A549 (cell line): ENCODE measurements at regions not wholly inside any gene's neighbourhood (a gene's known extent, or its start where the extent isn't known, plus 50 kb on each side); places are given as distances from the start of the nearest gene placed in this dataset.

Source experiments
- ATAC-seq, 2 experiments: fragments of 200-7000 bp in 1 of 2; fragments of >200 bp in 1 of 2; cut with Nextera tagmentation in 1 of 2; cut with Tn5 transposase in 1 of 2; 3 replicates each; pipeline versions ENCODE4 v1.8.0 to v1.9.1; 2018 to 2020; ENCODE audit warnings: mild to moderate bottlenecking in 1 of 2, moderate library complexity in 1 of 2
- CTCF ChIA-PET: fragments of 300-600 bp; sonication (Branson Sonifier 250); formaldehyde crosslinking; extraction: SDS; loops from one replicate; lab custom pipeline; 2021; ENCODE audit warnings: antibody characterized with exemption, inconsistent platforms; lab: Yijun Ruan, JAX
- POLR2A ChIA-PET: fragments of 350-600 bp; formaldehyde crosslinking; extraction: SDS; loops from one replicate; lab custom pipeline; 2021; ENCODE audit warnings: antibody characterized with exemption, inconsistent platforms; lab: Yijun Ruan, JAX
- DNase-seq, 2 experiments: peaks; one replicate each; pipeline versions ENCODE4 v3.0.0 to v3.0.0-alpha.2; 2011 to 2016; ENCODE audit warnings: low read depth in 1 of 2, low spot score in 1 of 2
- FAIRE-seq: peaks from 2 replicates; lab custom pipeline; 2011; peaks lifted over from hg19 to GRCh38; lab: Jason Lieb, UNC
- H3K27ac ChIP-seq, 2 experiments: fragments of >200 bp; sonication (Bioruptor Twin); formaldehyde crosslinking; 3 replicates each; pipeline ENCODE4 v1.5.1; 2016 to 2017
- H3K4me1 ChIP-seq: fragments of >200 bp; sonication (Bioruptor Twin); formaldehyde crosslinking; 3 replicates; pipeline ENCODE4 v1.6.1; 2016
- H3K4me2 ChIP-seq: fragments of >200 bp; sonication (Bioruptor Twin); formaldehyde crosslinking; 3 replicates; pipeline ENCODE4 v1.6.1; 2016
- H3K4me3 ChIP-seq: fragments of >200 bp; sonication (Bioruptor Twin); formaldehyde crosslinking; 3 replicates; pipeline ENCODE4 v1.5.1; 2016
- H3K9me3 ChIP-seq: fragments of >200 bp; sonication (Bioruptor Twin); formaldehyde crosslinking; 3 replicates; pipeline ENCODE4 v1.6.1; 2016
- ATOH8 ChIP-seq: fragments of 250-450 bp; sonication (Bioruptor Pico); IDR thresholded peaks from 2 replicates; pipeline ENCODE4 v1.5.0; 2020; ENCODE audit warnings: low read depth, mild to moderate bottlenecking, moderate library complexity
- CBX8 ChIP-seq: fragments of 200-600 bp; sonication (generic); IDR thresholded peaks from 2 replicates; pipeline ENCODE4 v1.6.1; 2016
- CHD2 ChIP-seq: fragments of 150-350 bp; IDR thresholded peaks from 2 replicates; pipeline ENCODE4 v1.6.1; 2014; ENCODE audit warnings: low read length; ENCODE audit not compliant: partially characterized antibody
- HES2 ChIP-seq: fragments of >200 bp; sonication (Bioruptor Twin); formaldehyde crosslinking; IDR thresholded peaks from 2 replicates; pipeline ENCODE4 v1.6.1; 2016
- HOXA7 ChIP-seq: fragments of 250-450 bp; sonication (Bioruptor Pico); IDR thresholded peaks from 2 replicates; pipeline ENCODE4 v1.5.0; 2020; ENCODE audit warnings: mild to moderate bottlenecking, moderate library complexity
- KDM5A ChIP-seq: fragments of 200-600 bp; sonication (generic); IDR thresholded peaks from 2 replicates; pipeline ENCODE4 v1.6.1; 2016; ENCODE audit warnings: antibody characterized with exemption, mild to moderate bottlenecking
- MAFK ChIP-seq: fragments of 450-650 bp; IDR thresholded peaks from 2 replicates; pipeline ENCODE4 v1.6.1; 2014; ENCODE audit not compliant: partially characterized antibody
- MYC ChIP-seq: IDR thresholded peaks from 2 replicates; pipeline ENCODE4 v1.6.1; 2012; ENCODE audit warnings: mild to moderate bottlenecking, inconsistent platforms, low read length, improper control_type of control experiment, borderline replicate concordance
- NPAS2 ChIP-seq: fragments of 250-450 bp; sonication (Bioruptor Pico); IDR thresholded peaks from 2 replicates; pipeline ENCODE4 v1.8.0; 2022; ENCODE audit warnings: mild to moderate bottlenecking, moderate library complexity, borderline replicate concordance
- NR3C1 ChIP-seq: fragments of >200 bp; sonication (Bioruptor Twin); formaldehyde crosslinking; IDR thresholded peaks from 3 replicates; pipeline ENCODE4 v1.6.1; 2017
- PBX3 ChIP-seq: IDR thresholded peaks from 2 replicates; pipeline ENCODE4 v1.6.1; 2012
- PHF8 ChIP-seq: fragments of 200-600 bp; sonication (generic); IDR thresholded peaks from 2 replicates; pipeline ENCODE4 v1.6.1; 2016; ENCODE audit warnings: low read depth, mild to moderate bottlenecking, antibody characterized with exemption, moderate library complexity, borderline replicate concordance
- POLR2AphosphoS2 ChIP-seq: conservative IDR thresholded peaks from 2 replicates; pipeline ENCODE4 v1.6.1; 2012; ENCODE audit warnings: low read length, improper control_type of control experiment, inconsistent platforms
- RAD21 ChIP-seq, 2 experiments: fragments of >200 bp in 1 of 2; sonication (Bioruptor Twin) in 1 of 2; formaldehyde crosslinking in 1 of 2; IDR thresholded peaks in 1 of 2; conservative IDR thresholded peaks in 1 of 2; 2 replicates in 1 of 2; 3 replicates in 1 of 2; pipeline ENCODE4 v1.6.1; 2012 to 2018; ENCODE audit warnings: inconsistent platforms in 1 of 2
- RARB ChIP-seq: fragments of 250-450 bp; sonication (Bioruptor Pico); IDR thresholded peaks from 2 replicates; pipeline ENCODE4 v1.8.0; 2021; ENCODE audit warnings: mild to moderate bottlenecking, moderate library complexity
- USF2 ChIP-seq: fragments of 450-650 bp; IDR thresholded peaks from 2 replicates; pipeline ENCODE4 v1.6.1; 2014; ENCODE audit warnings: antibody characterized with exemption
- ZC3H11A ChIP-seq: fragments of 450-650 bp; IDR thresholded peaks from 2 replicates; pipeline ENCODE4 v1.6.1; 2014; ENCODE audit warnings: antibody characterized with exemption, mild to moderate bottlenecking
- ZNF302 ChIP-seq: fragments of 250-450 bp; sonication (Bioruptor Pico); IDR thresholded peaks from 2 replicates; pipeline ENCODE4 v1.9.0; 2021; ENCODE audit warnings: inconsistent platforms, mild to moderate bottlenecking, moderate library complexity
- TF ChIP-seq, protein P1 (sequence below): fragments of 200-600 bp; sonication (generic); IDR thresholded peaks from 2 replicates; pipeline ENCODE4 v1.6.1; 2016; ENCODE audit warnings: antibody characterized with exemption, mild to moderate bottlenecking, moderate library complexity
- TF ChIP-seq, protein P2 (sequence below): IDR thresholded peaks from 2 replicates; pipeline ENCODE4 v1.6.1; 2012; ENCODE audit warnings: low read depth, borderline replicate concordance

GRCh38 chr11:42473106-42473505 is 838.7 kb upstream of the API5 start (continued):
- TF ChIP-seq, protein P1, sequence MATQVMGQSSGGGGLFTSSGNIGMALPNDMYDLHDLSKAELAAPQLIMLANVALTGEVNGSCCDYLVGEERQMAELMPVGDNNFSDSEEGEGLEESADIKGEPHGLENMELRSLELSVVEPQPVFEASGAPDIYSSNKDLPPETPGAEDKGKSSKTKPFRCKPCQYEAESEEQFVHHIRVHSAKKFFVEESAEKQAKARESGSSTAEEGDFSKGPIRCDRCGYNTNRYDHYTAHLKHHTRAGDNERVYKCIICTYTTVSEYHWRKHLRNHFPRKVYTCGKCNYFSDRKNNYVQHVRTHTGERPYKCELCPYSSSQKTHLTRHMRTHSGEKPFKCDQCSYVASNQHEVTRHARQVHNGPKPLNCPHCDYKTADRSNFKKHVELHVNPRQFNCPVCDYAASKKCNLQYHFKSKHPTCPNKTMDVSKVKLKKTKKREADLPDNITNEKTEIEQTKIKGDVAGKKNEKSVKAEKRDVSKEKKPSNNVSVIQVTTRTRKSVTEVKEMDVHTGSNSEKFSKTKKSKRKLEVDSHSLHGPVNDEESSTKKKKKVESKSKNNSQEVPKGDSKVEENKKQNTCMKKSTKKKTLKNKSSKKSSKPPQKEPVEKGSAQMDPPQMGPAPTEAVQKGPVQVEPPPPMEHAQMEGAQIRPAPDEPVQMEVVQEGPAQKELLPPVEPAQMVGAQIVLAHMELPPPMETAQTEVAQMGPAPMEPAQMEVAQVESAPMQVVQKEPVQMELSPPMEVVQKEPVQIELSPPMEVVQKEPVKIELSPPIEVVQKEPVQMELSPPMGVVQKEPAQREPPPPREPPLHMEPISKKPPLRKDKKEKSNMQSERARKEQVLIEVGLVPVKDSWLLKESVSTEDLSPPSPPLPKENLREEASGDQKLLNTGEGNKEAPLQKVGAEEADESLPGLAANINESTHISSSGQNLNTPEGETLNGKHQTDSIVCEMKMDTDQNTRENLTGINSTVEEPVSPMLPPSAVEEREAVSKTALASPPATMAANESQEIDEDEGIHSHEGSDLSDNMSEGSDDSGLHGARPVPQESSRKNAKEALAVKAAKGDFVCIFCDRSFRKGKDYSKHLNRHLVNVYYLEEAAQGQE: no peak
- TF ChIP-seq RAD21 (conservative IDR thresholded peaks at IDR 0.05 in 1 of 2, IDR thresholded peaks at IDR 0.05 in 1 of 2): no peak
- TF ChIP-seq RARB (CRISPR knock-in tag): no peak
- no peak for TF ChIP-seq HES2
- TF ChIP-seq CBX8: no peak
- TF ChIP-seq POLR2AphosphoS2: no peak
- no peak for TF ChIP-seq PHF8

DNA sequence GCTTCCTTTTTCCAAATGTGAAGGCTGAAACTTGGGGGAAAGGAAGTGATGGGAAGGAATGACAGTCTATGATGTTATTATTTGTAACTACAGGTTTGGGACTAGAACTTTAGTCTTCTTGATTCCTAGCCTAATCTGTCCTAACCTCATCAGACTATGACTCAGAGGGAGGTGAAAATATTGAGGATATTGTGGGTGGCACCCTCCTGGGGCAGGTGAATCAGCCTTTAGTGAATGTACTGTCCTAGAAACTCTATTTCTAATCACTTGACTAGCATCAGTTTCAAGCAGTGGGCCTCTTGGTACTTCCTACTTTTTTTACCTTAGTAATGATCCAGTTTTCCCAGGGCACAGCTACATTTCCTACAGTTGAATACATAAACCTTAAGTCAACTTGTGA is 829.0 kb upstream of the API5 start:
- no peak for ATAC-seq

More for the DNA sequence above, 829.0 kb upstream of the API5 start:
- TF ChIP-seq USF2: no peak
- no peak for TF ChIP-seq NR3C1
- TF ChIP-seq ATOH8 (CRISPR knock-in tag): no peak
- no peak for TF ChIP-seq MAFK
- no peak for TF ChIP-seq NPAS2 (CRISPR knock-in tag)
- TF ChIP-seq MYC: no peak
- TF ChIP-seq RAD21 (conservative IDR thresholded peaks at IDR 0.05 in 1 of 2, IDR thresholded peaks at IDR 0.05 in 1 of 2): no peak
- TF ChIP-seq ZC3H11A: no peak
- TF ChIP-seq PBX3: no peak
- no peak for TF ChIP-seq CHD2
- no peak for TF ChIP-seq HOXA7 (CRISPR knock-in tag)
- no peak for TF ChIP-seq ZNF302 (CRISPR knock-in tag)
- no peak for TF ChIP-seq KDM5A
- TF ChIP-seq, protein P2, sequence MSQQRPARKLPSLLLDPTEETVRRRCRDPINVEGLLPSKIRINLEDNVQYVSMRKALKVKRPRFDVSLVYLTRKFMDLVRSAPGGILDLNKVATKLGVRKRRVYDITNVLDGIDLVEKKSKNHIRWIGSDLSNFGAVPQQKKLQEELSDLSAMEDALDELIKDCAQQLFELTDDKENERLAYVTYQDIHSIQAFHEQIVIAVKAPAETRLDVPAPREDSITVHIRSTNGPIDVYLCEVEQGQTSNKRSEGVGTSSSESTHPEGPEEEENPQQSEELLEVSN: no peak
- Histone ChIP-seq H3K4me2 (no peak overlapping the region), H3K4me1 (no peaks in the 10 kb centered on the region), H3K27ac (no peak overlapping the region), H3K4me3 (no peak overlapping the region), H3K9me3 (no peaks in the 10 kb centered on the region)
- POLR2A ChIA-PET: no interaction called here
- DNase-seq (no peak), FAIRE-seq (no peak)
- CTCF ChIA-PET: no interaction called here
